PC-3 (cell line): ENCODE measurements at regions not wholly inside any gene's neighbourhood (a gene's known extent, or its start where the extent isn't known, plus 50 kb on each side); places are given as distances from the start of the nearest gene placed in this dataset.
"Not testable (repeated sequence)": the region's sequence is repeated elsewhere in the genome, so short reads cannot be mapped to it uniquely, and the experiment has no call there.

Experiments used
- ATAC-seq: fragments of 200-7000 bp; cut with Tn5 transposase; 2 replicates; pipeline ENCODE4 v1.9.1; 2020; ENCODE audit warnings: mild to moderate bottlenecking, moderate library complexity
- BruUV-seq: library from RNA; stranded (reverse); fragments of 400-500 nt; replicated peaks from 2 replicates; lab custom pipeline; 2021; lab: Mats Ljungman, UMichigan
- CTCF ChIA-PET: fragments of 300-600 bp; sonication (Branson Sonifier 250); formaldehyde crosslinking; loops from one replicate; lab custom pipeline; 2022; ENCODE audit warnings: antibody characterized with exemption; lab: Charles Lee
- POLR2A ChIA-PET: fragments of 300-600 bp; sonication (Branson Sonifier 250); formaldehyde crosslinking; loops from one replicate; lab custom pipeline; 2022; ENCODE audit warnings: antibody characterized with exemption; ENCODE audit not compliant: unreplicated experiment; lab: Charles Lee
- DNase-seq: peaks from one replicate; pipeline ENCODE4 v3.0.0-alpha.2; 2015
- H2AFZ ChIP-seq: fragments of 300-600 bp; sonication (generic); 2 replicates; pipeline ENCODE4 v1.6.0; 2016; ENCODE audit warnings: antibody characterized with exemption, low read length
- H3F3A ChIP-seq: fragments of 300-600 bp; sonication (generic); one replicate; pipeline ENCODE4 v1.6.0; 2017; ENCODE audit warnings: antibody characterized with exemption, low read length, control low read depth, mild to moderate bottlenecking; ENCODE audit not compliant: unreplicated experiment
- H3K27ac ChIP-seq: fragments of 300-600 bp; sonication (generic); 2 replicates; pipeline ENCODE4 v1.5.1; 2016; ENCODE audit warnings: mild to moderate bottlenecking, low read length
- H3K27me3 ChIP-seq: fragments of 300-600 bp; sonication (generic); 2 replicates; pipeline ENCODE4 v1.6.1; 2016; ENCODE audit warnings: low read length, mixed read lengths
- H3K36me3 ChIP-seq: fragments of 300-600 bp; sonication (generic); 2 replicates; pipeline ENCODE4 v1.6.1; 2016; ENCODE audit warnings: low read depth, mixed run types, low read length, mixed read lengths
- H3K4me1 ChIP-seq: fragments of 300-600 bp; sonication (generic); 2 replicates; pipeline ENCODE4 v1.5.1; 2016; ENCODE audit warnings: low read length; ENCODE audit not compliant: insufficient read depth
- H3K4me2 ChIP-seq: fragments of 300-600 bp; sonication (generic); 2 replicates; pipeline ENCODE4 v1.6.0; 2016; ENCODE audit warnings: low read length
- H3K4me3 ChIP-seq: fragments of 300-600 bp; sonication (generic); 2 replicates; pipeline ENCODE4 v1.5.1; 2016; ENCODE audit warnings: mild to moderate bottlenecking, low read length, mixed read lengths
- H3K79me2 ChIP-seq: fragments of 300-600 bp; sonication (generic); 2 replicates; pipeline ENCODE4 v1.6.1; 2017; ENCODE audit warnings: low read length, mixed read lengths
- H3K9ac ChIP-seq: fragments of 300-600 bp; sonication (generic); 2 replicates; pipeline ENCODE4 v1.6.0; 2016; ENCODE audit warnings: mild to moderate bottlenecking, low read length
- H3K9me2 ChIP-seq: fragments of 300-600 bp; sonication (generic); replicated peaks from 2 replicates; pipeline ENCODE4 v1.6.1; 2016; ENCODE audit warnings: mixed run types, low read length, mixed read lengths
- H3K9me3 ChIP-seq: fragments of 300-600 bp; sonication (generic); 2 replicates; pipeline ENCODE4 v1.6.1; 2016; ENCODE audit warnings: low read length, mixed read lengths
- H4K20me1 ChIP-seq: fragments of 300-600 bp; sonication (generic); 2 replicates; pipeline ENCODE4 v1.6.1; 2016; ENCODE audit warnings: low read length, mixed read lengths
- CTCF ChIP-seq: fragments of 300-600 bp; sonication (generic); conservative IDR thresholded peaks from 2 replicates; pipeline ENCODE4 v1.5.1; 2017; ENCODE audit warnings: antibody characterized with exemption, low read depth, mild to moderate bottlenecking, low read length
- EZH2 ChIP-seq: fragments of 300-600 bp; sonication (generic); IDR thresholded peaks from one replicate; pipeline ENCODE4 v1.6.1; 2017; ENCODE audit warnings: antibody characterized with exemption, mild to moderate bottlenecking, low read length; ENCODE audit not compliant: unreplicated experiment
- EZH2phosphoT487 ChIP-seq: fragments of 300-600 bp; sonication (generic); IDR thresholded peaks from 2 replicates; pipeline ENCODE4 v1.6.1; 2018; ENCODE audit warnings: mild to moderate bottlenecking, antibody characterized with exemption, low read length, borderline replicate concordance
- intact Hi-C: fragments of 100-400 bp; cut with micrococcal nuclease; formaldehyde crosslinking; loops from 2 replicates; pipeline ENCODE4 v1.9.0; 2023

GRCh38 chr5:51712201-51712600 is 329.0 kb downstream of the ISL1 start:
- Histone ChIP-seq H3F3A (no peaks in the 10 kb centered on the region), H3K27ac (no peak overlapping the region), H3K4me1 (no peaks in the 10 kb centered on the region), H4K20me1 (no peaks in the 10 kb centered on the region), H3K27me3 (no peaks in the 10 kb centered on the region), H3K36me3 (no peaks in the 10 kb centered on the region), H3K9me2 (no peaks in the 10 kb centered on the region), H3K9me3 (no peaks in the 10 kb centered on the region), H2AFZ (no peak overlapping the region), H3K9ac (no peak overlapping the region), H3K79me2 (no peaks in the 10 kb centered on the region), H3K4me3 (no peak overlapping the region), H3K4me2 (no peak overlapping the region)
- intact Hi-C loops: no loop called here
- POLR2A ChIA-PET: no interaction called here
- DNase-seq (no peak), ATAC-seq (no peak)
- CTCF ChIA-PET: no interaction called here
- no TSS peak for BruUV-seq
- TF ChIP-seq EZH2phosphoT487: no peak
- no peak for TF ChIP-seq CTCF
- no peak for TF ChIP-seq EZH2

GRCh38 chr5:51715445-51715844 is 332.2 kb downstream of the ISL1 start:
- H3K9me2 ChIP-seq, H3K9ac ChIP-seq, H3K4me2 ChIP-seq, intact Hi-C loops, BruUV-seq, H3K27ac ChIP-seq, H3K27me3 ChIP-seq, H3K36me3 ChIP-seq, DNase-seq, H4K20me1 ChIP-seq, H3K9me3 ChIP-seq, ATAC-seq, H3F3A ChIP-seq, CTCF ChIA-PET, H2AFZ ChIP-seq, H3K4me1 ChIP-seq, POLR2A ChIA-PET, H3K79me2 ChIP-seq, H3K4me3 ChIP-seq: not testable (repeated sequence)

- H3F3A ChIP-seq: no peaks in the 10 kb centered on the region
- H3K27me3 ChIP-seq: no peaks in the 10 kb centered on the region
- H3K4me1 ChIP-seq: 0 out of 2 replicates have a peak, but pooled peaks cover 4% of the 10 kb centered on the region
- no peaks in the 10 kb centered on the region for H4K20me1 ChIP-seq
- ChIA-PET POLR2A (no interaction called here), CTCF (no interaction called here)
- no peaks in the 10 kb centered on the region for H3K36me3 ChIP-seq
- no TSS peak for BruUV-seq
- no peak for TF ChIP-seq EZH2phosphoT487
- TF ChIP-seq CTCF: no peak
- no peak for TF ChIP-seq EZH2
- no peak overlapping the region for H3K27ac ChIP-seq
- H3K9me3 ChIP-seq: no peaks in the 10 kb centered on the region
- DNase-seq: no peak
- H3K79me2 ChIP-seq: no peaks in the 10 kb centered on the region
- no peak for ATAC-seq
- no peaks in the 10 kb centered on the region for H3K9me2 ChIP-seq
- no peak overlapping the region for H3K4me3 ChIP-seq
- no peak overlapping the region for H3K4me2 ChIP-seq
- H3K9ac ChIP-seq: no peak overlapping the region
- H2AFZ ChIP-seq: no peak overlapping the region
- intact Hi-C loops: loop anchor here (10.0 kb wide), 1 partner anchor 83 kb away; no protein-coding TSS in a partner anchor
These were observed 348.3 kb downstream of the ISL1 start for GRCh38 chr5:51731421-51732029.
